ACHN (cell line): ENCODE measurements at regions not wholly inside any gene's neighbourhood (a gene's known extent, or its start where the extent isn't known, plus 50 kb on each side); places are given as distances from the start of the nearest gene placed in this dataset.

Experiments
- DNase-seq: peaks from one replicate; pipeline ENCODE4 v3.0.0-alpha.2; 2015
- in situ Hi-C: cut with HindIII; loops from 2 replicates; pipeline ENCODE4 v1.10.0; 2017; ENCODE audit warnings: low sequenced_read_pairs, low pct_ligation_motif_present, low pct_unique_long_range_greater_than_20kb

DNA sequence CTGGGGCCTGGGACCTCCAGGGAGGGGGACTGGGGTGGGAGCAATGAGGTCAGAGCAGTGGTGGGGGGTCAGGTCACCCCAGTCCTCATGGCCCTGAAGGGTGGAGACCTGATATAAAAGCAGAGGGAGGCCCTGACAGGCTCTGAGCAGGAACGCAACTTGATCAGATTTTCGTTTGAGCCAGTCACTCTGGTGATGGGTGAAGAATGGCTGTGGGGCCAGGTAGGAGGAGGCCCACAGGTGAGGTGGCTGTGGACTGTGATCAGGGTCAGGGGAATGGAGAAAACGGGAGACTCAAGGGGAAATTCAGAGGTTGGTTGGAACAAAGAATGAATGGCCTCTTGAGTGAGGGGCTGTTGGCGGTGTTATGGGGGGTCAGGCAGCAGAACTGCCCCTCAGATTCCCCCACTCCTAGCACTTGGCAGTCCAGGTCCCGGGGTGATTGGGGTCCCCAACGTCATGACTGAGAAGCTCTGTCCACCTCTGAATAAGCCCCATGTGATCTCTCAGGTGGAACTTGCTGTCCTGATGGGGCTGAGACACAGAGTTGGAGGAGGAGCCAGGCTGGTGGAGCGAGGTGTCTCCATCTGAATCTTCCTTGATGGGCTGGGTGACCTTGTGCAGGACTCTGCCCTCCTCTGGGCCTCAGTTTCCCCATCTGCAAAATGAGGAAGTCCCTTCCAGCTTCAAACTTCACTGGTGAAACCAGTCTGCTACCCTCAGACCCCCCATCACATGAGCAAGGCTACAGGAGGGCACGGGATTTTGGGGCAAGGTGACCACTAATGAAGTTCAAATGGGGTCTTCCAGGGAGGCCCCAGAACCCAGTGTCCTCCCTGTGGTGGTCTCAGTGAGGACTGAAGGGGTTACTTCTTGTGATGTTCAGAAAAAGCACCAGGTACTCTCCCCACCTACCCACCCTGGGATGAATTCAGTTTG lies 683.0 kb downstream of the MATN1 start:
- in situ Hi-C loops: no loop called here

GRCh38 chr1:30039354-30040080 lies 683.9 kb downstream of the MATN1 start:
- DNase-seq: no peak
- in situ Hi-C loops: no loop called here

More for the DNA sequence above, 683.0 kb downstream of the MATN1 start:
- DNase-seq: no peak

DNA sequence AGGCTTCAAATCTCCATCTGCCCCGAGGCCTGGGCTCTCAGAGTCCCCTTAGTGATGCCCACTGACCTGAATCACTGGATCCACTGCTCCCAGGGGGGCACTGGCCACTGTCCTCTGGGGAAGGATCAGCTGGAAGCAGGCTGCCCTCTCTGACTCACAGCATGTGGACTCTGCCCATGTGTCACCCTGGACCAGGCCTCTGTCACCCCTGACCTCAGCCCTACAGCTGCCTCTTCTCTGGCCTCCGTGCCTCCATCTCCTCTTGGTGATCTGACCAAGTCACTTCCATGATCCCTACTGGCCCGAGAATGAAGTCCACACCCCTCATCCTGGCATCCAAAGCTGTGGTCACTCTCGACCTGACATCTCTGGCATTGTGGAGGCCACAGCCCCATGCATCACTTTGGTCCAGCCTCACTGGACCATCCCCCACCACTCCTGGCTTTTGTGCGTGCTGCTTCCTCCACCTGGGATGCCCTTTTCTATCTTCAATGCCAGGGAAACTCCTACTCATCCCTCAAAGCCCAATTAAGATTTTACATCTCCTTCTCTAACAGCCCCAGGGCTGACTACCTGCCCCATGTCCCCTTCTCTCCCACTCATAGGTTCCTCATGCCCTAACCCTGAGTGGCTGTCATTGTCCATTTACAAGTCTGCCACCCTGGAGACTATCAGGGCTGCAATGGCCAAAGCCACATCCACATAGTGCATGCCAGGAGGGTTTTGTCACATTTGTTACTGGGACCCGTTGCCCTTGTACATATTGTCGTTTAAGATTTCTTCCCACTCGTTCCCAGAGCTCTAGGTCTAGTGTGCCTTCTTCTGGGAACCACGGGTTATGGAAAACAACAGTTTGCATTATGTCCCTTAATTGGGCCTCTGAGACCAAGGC lies 685.0 kb downstream of the MATN1 start:
- DNase-seq: no peak
- in situ Hi-C loops: no loop called here

DNA sequence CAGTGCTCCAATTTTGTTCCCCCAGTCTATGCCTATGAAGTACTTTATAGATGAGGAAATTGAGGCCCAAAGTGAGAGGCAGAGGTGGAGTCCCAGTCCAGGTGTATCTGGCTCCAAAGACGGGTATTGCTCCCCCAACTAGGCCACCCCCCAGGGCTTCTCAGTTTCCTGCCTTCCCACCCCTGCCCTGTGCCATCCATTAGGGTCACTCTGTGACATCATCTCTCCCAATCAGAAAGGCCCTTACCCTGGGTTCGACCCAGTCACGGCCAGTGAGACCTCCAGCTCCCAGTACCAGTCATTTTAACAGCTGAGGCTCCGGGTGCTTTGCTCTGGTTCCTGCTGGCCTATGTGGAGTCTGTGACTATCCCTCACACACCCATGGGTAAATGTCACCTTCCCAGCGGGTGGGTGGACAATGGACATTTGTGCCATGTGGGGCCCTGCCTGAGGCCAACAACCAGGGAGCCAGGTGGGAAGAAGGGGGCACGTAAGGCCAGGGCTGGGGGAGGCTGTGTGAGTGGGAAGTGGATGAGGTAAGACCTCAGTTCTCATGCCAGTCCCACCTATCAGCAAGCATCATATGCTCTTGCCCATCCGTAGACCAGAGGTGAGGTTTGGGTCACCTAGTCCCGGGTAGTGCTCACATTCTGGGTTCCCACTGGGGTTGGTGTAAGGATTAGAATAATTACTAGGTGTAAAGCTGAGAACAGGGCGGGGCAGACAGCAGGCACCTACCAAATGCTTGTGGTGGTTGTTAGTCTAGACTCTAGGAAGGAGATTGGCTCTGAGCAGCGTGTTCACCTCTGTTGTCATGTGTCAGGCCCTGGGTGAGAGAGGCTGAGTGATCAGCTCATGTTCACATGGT lies 685.9 kb downstream of the MATN1 start:
- in situ Hi-C loops: no loop called here

GRCh38 chr1:30036666-30037065 lies 686.7 kb downstream of the MATN1 start:
- in situ Hi-C loops: no loop called here

More for the DNA sequence above, 685.9 kb downstream of the MATN1 start:
- DNase-seq: no peak

DNA sequence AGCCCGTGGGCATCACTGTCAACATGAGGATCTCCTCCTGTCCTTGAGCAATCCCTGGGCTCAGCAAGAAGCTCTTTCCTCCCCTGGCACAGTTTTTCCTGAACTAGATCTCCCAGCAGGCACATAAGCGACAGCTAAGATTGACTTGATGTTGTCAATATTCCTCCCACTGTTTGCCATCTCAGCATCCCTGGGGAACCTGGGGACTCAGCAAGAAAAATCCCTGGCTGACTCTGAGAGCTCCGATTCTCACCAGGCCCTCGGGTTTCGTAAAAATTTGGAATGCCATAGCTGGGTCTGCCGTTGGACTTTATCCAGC lies 687.2 kb downstream of the MATN1 start:
- DNase-seq: no peak
- in situ Hi-C loops: no loop called here

More at GRCh38 chr1:30036666-30037065, 686.7 kb downstream of the MATN1 start:
- no peak for DNase-seq

GRCh38 chr1:30035522-30036228 lies 687.7 kb downstream of the MATN1 start:
- DNase-seq: no peak
- in situ Hi-C loops: no loop called here

DNA sequence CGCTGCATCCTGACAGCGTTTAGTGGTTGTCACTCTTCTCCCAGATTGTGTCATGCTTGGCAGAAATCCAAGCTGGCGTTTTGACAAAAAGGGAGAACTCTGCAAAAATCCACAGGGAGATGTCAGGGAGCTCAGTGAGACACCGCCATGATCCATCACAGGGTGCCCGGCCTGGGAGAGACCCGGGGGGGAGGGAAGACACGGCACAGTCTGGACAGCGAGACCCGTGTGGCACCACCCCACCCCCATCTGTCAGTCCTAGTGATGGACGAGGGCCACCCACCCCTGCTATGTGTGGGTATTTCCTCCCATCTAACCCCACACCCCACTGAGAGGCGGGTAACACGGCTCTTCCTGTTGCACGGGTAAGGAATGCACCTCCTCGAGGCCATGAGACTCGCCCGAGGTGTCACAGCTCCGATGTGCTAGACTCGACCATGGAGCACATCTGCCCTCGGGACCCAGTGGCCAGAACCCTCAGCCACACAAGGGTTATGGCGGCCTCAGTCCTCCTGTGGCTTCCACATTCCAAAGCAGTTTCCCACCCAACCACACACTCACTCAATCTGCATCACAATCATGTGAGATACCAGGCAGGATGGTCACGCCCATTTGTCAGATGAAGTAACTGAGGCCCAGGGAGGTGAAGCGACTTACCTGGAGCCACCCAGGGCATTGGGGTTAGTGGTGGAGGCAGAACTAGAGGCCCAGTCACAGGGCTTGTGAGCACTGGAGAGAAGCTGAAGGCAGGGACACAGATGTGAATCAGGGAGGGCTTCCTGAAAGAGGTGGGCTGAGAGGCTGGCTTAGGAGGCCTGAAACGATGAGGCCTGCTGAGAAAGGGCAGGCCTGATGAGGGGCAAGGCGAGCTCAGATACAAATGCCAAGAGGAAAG lies 688.5 kb downstream of the MATN1 start:
- no peak for DNase-seq
- in situ Hi-C loops: no loop called here

- DNase-seq: no peak
- in situ Hi-C loops: no loop called here
These were observed 689.2 kb downstream of the MATN1 start for GRCh38 chr1:30034105-30034626.

DNA sequence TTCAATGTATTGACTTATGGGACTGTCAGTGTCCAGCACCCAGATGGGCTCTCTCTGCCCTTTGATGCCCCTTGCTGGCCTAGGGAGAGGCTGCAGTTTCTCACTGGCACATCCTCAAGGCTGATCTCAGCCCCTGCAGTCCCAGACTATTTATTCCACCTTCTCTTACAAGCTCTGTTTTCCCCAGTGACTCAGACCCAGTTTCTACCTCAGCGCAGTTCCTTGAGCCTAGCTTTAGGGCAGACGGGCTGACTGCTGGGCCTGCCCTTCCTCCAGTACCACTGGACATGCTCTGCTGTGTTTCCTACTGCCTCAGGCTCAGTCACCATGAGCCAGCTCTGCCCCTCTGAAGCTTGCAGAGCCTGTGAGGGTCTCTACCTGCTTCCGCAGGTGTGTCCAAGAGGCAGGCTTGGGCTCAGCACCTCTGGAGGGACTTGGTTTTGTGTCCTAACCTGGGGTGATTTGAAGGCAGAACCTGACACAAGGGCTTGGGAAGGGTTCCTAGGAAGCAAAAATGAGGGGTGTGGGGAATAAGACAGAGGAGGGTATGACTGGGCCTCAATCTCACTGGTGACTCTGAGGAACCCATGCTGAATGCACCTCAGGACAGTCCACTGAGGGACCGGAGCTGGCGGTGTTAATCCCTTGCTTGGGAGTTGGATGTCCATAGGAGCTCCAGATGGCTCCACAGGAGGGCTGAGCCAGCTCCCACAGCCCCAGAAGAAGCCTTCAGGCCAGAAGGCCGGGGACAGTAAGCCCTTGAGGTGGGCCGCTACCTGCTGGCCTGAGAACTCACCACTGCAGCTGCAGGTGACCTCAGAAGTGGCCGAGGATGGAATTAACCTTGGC lies 689.9 kb downstream of the MATN1 start:
- in situ Hi-C loops: no loop called here

GRCh38 chr1:30032302-30032701 lies 691.1 kb downstream of the MATN1 start:
- in situ Hi-C loops: no loop called here
- DNase-seq: no peak

More for the DNA sequence above, 689.9 kb downstream of the MATN1 start:
- no peak for DNase-seq

DNA sequence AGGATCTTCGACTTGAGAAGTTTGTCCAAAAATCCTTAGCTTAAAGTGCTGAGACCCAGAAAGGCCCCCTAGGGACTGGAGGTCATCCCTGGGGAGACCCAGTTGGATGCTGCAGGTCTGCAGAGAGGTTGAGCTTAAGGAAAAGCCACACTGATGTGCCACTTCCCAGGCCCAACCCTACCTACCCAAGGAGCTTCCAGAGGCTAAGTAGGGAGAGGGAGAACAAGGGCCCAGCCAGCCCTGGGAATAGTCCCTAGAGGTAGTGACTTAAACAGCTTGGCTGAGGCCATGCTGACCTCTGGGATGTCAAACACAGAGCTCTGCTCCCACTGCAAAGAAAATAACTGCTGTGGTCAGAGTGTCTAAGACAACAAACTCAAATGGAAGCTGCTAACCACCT lies 693.7 kb downstream of the MATN1 start:
- no peak for DNase-seq
- in situ Hi-C loops: no loop called here

DNA sequence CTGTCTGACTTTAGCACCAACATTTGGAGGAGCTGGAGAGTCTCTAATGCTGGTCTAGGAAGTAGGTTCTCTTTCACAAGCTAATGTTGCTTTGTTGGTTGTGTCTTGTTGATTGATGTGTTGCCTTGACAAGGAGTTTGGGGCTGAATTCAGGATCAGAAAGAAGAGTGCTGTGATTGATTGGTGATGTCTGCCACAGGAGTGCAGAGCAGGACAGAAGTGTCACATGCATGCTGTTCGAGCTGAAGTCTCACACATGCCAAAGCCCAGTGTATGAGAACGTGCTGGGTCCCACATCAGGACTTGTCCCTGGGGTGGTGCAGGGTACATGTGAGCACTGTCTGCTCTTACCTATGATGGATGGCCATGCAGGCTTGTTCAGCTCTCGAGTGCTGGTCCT lies 694.4 kb downstream of the MATN1 start:
- in situ Hi-C loops: no loop called here
- no peak for DNase-seq

- in situ Hi-C loops: no loop called here
- no peak for DNase-seq
These were observed 695.1 kb downstream of the MATN1 start for GRCh38 chr1:30028283-30028682.

DNA sequence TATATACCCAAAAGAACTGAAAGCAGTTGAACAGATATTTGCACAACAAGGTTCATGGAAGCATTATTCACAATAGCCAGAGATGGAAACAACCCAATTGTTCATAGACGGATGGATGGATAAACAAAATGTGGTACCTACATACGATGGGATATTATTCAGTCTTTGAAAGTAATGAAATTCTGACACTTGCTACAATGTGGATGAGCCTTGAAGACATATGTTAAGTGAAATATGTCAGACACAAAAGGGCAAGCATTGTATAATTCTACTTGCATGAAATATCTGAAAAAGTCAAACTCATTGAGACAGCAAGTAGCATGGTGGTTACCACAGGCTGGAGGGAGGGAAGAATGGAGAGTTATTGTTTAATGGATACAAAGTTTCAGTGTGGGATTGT lies 696.1 kb downstream of the MATN1 start:
- in situ Hi-C loops: no loop called here
- no peak for DNase-seq
